ENCODE measurements at regions not wholly inside any gene's neighbourhood (a gene's known extent, or its start where the extent isn't known, plus 50 kb on each side); places are given as distances from the start of the nearest gene placed in this dataset.

DNA sequence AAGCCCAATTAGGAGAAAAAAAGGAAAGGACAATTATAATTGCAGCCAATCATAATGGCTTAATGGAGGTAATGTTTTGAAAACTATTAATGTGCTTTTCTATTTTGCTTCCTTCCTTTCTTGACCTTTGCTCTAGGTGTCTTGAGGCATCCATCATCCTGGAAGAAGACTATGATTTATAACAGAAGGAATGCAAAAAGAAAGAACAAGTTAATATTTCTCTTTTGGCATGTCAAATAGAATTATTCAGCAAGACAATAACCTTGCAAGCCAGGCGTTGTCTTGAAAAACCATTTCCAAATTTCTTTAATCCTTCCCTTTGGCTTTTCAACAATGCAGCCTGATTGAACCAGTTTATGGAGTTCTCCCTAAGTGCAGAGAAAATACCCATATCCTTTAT lies 107.7 kb upstream of the USP24 start:
- intact Hi-C loops (cut with micrococcal nuclease), result no loop called here

- intact Hi-C loops (cut with micrococcal nuclease), result no loop called here
Observed at GRCh38 chr1:55321942-55322341, 106.8 kb upstream of the USP24 start.

DNA sequence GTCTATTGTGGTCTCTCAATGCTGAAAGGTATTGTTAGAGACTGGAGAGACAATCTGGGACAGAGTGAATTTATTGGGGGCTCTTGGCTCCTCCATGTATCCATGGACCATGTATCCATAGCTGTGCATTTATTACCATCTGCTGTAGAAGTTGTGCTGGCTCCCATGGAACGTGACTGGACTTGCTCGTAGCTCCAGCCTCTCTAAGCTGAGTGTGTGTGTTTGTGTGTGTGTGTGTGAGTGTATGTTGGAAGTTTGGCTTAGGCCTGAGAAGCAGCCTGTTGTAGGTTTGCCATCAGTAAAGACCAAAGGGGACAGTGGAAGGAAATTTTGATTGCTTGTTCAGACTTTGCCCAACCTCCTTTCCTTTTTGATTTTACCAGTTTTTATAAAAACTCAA lies 105.7 kb upstream of the USP24 start:
- intact Hi-C loops (cut with micrococcal nuclease), result no loop called here

- intact Hi-C loops (cut with micrococcal nuclease), result no loop called here
Observed at GRCh38 chr1:55318116-55318817, 103.1 kb upstream of the USP24 start.

DNA sequence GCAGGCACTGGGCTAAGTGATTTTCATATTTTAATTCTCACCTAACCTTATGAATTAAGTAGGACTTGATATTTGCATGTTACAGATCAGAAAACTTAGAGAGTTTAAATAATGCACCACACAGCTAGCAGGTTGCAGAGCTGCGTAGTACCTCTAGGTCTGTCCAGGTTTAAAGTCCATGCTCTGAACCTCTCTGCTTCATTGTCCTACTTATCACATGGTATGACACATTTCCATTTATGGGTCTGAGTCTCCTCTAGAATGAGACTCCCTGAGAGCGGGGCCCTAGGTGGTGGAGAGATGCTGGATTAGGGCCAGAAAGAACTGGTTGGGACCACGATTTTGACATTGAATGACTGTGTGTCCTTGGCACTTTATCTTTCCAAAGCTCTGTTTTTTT lies 102.5 kb upstream of the USP24 start:
- intact Hi-C loops (cut with micrococcal nuclease), result no loop called here

GRCh38 chr1:55316947-55317662 lies 101.9 kb upstream of the USP24 start:
- intact Hi-C loops (cut with micrococcal nuclease), result no loop called here

DNA sequence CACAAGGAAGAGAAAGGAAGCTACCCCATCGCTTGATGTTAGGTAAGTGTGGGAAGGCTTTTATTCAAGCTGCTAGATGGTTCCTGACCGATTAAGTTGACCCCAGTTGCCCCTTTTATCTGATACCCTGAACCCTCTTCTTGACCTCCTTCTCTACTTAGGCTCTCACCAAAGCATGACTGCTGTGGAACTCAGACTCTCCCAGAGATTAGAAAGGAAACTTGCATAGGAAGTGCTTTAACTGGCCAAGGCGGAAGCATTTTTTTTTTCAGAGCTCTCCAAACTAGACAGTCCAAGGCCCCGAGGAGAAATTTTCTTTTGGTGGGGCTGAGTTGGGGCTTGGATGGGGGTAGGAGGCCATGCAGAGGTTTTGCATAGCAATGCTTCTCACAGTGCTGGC lies 101.3 kb upstream of the USP24 start:
- intact Hi-C loops (cut with micrococcal nuclease), result no loop called here

GRCh38 chr1:55315552-55315951 lies 100.4 kb upstream of the USP24 start:
- intact Hi-C loops (cut with micrococcal nuclease), result no loop called here

DNA sequence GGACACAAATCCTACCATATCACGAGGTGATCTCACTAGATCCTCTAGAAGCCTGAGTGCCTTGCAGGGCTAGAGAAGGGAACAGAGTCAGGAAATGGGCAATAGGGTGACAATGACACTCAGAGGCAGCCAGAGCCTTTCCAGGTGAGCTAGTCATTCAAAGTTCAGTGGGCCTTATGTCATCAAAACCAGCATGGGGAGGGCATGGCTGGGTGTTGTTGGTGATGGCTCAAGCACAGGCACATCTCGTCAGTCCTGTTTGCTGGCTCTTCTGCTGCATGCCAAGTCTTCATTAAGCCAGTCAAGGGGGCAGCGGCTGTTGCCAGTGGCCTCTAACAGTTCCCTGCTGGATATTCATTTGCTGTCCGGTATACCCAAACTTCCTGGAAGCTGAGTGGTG lies 99.6 kb upstream of the USP24 start:
- intact Hi-C loops (cut with micrococcal nuclease), result no loop called here

GRCh38 chr1:55313903-55314302 lies 98.7 kb upstream of the USP24 start:
- intact Hi-C loops (cut with micrococcal nuclease), result no loop called here

GRCh38 chr1:55311979-55312378 lies 96.8 kb upstream of the USP24 start:
- intact Hi-C loops (cut with micrococcal nuclease), result no loop called here

GRCh38 chr1:55311057-55311641 lies 96.0 kb upstream of the USP24 start:
- intact Hi-C loops (cut with micrococcal nuclease), result no loop called here

- intact Hi-C loops (cut with micrococcal nuclease), result no loop called here
Observed at GRCh38 chr1:55310505-55310971, 95.4 kb upstream of the USP24 start.

GRCh38 chr1:55309786-55310504 lies 94.8 kb upstream of the USP24 start:
- intact Hi-C loops (cut with micrococcal nuclease), result no loop called here

DNA sequence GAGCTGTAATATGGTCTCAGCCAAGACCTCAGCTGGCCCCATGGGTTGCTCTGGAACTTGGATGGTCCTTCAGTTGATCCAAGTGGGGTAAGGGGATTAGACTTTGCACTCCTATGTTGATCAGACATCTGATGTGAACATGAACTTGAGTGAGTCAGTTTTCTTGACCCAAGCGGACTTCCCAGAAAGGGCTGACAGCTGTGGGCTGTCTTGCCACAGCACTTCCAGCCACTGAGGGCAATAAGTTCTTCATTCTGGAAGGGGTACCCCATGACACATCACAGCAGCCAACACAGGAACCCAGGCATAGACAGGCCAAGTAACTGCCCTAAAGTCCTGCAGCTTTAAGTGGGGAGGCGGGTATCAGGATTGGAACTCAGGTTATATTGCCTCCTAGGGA lies 93.9 kb upstream of the USP24 start:
- intact Hi-C loops (cut with micrococcal nuclease), result no loop called here

DNA sequence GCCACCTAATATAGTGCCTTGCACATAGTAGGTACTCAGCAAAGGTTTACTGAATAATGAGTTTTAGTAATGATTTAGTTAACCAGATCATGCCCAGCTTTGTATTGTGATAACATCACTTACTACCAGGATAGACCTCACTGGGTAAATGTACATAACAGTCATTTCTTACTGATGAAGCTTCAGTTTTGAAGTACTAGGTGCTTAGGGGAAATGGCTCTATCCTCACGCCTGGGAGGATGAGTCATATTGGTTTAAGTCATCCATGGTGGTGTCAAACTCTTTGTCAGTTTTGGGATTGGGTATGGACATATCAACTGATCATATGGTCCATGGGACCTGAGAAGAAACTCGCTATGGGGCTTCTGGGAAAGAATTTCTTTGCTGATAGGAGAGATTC lies 90.6 kb upstream of the USP24 start:
- intact Hi-C loops (cut with micrococcal nuclease), result no loop called here

GRCh38 chr1:55304229-55304740 lies 89.1 kb upstream of the USP24 start:
- intact Hi-C loops (cut with micrococcal nuclease), result no loop called here

DNA sequence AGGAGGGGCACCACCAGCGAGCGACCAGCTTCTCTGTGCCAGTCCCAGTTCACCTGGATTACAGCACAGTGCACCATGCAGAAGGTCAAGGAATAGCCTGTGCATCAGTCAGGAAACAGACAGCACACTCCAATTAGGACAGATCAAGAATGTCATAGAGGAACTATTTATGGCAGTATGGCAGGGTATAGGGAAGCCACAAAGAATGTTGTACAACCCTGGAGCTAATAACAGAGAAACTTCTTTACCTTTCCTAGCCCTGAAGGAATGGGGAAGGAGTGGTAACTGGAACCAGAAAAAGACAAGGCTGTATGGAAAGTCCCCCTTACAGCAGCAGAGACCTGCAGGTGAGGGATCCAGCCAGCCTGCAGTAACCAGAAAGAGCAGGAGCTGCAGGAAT lies 87.8 kb upstream of the USP24 start:
- intact Hi-C loops (cut with micrococcal nuclease), result no loop called here

DNA sequence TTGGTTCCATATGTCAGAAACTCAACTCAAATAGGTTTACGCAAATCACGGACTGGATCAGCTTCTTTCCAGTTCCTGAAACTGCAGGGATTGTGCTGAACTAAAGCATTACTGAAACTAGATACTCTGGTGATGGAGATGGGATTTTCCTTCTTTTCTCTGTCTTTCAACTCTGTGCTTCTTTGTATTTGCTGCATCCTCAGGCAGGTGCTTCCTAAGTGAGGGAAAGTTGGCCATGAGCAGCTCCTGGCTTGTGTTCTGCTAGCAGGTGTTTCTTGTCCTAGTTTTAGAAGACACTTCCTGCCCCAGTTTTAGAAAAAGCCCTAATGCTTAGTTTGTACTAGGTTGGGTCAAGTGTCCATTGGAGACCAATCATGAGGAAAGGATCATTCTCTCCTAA lies 86.7 kb upstream of the USP24 start:
- intact Hi-C loops (cut with micrococcal nuclease), result no loop called here

- intact Hi-C loops (cut with micrococcal nuclease), result no loop called here
Observed at GRCh38 chr1:55300975-55301374, 85.8 kb upstream of the USP24 start.

DNA sequence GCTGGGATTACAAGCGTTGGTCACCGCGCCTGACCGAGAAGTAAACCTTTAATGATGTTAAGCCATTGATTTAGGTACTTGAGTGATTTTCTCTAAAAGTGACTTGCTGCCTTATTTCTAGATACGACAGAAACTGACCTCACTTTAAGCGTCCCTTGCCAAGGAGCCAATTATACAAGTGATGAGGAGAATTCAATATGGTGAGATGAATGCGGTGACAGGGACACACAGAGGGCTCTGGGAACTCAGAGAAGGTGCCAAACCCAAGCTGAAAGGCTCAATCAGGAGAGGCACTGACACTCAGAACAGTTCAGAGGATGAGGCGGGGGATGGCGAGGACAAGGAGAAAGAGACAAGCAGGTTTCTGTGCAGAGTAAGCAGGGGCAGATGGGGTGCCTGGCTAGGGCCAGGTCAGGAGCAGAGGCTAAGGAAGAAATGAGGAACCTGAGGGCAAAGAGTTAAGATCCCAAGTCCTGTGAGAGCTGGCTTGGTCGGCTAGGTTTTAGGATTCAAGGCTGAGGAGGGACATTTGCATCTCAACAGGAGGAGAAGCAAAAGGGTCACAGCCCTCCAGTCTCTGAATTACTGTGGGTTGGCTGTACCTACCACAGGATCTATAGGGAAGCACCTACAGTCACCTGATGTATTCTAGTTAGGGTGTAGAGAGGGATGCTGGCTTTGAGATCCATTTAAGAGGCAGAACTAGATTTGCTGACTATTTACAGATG lies 83.2 kb upstream of the USP24 start:
- intact Hi-C loops (cut with micrococcal nuclease), result no loop called here
